Mesodermal cell (in vitro differentiated cells): ENCODE measurements at regions not wholly inside any gene's neighbourhood (a gene's known extent, or its start where the extent isn't known, plus 50 kb on each side); places are given as distances from the start of the nearest gene placed in this dataset.

Experiments used
- H3K27ac ChIP-seq: 2 replicates; pipeline ENCODE4 v1.7.0; 2013; ENCODE audit warnings: mild to moderate bottlenecking, low read depth, low read length, moderate library complexity; ENCODE audit not compliant: severe bottlenecking
- H3K36me3 ChIP-seq: 2 replicates; pipeline ENCODE4 v1.7.1; 2013; ENCODE audit warnings: mild to moderate bottlenecking, low read length, moderate library complexity; ENCODE audit not compliant: control insufficient read depth, insufficient read depth
- H3K4me1 ChIP-seq: one replicate; pipeline ENCODE4 v1.7.1; 2013; ENCODE audit warnings: mild to moderate bottlenecking, low read length; ENCODE audit not compliant: insufficient read depth, control insufficient read depth, poor library complexity, severe bottlenecking
- H3K4me3 ChIP-seq: 2 replicates; pipeline ENCODE4 v1.7.0; 2013; ENCODE audit warnings: low read length, control low read depth, mild to moderate bottlenecking; ENCODE audit not compliant: insufficient read depth, poor library complexity, severe bottlenecking; ENCODE audit errors: extremely low read depth
- H3K9me3 ChIP-seq: 2 replicates; pipeline ENCODE4 v1.7.1; 2013; ENCODE audit warnings: mild to moderate bottlenecking, low read length, moderate library complexity; ENCODE audit not compliant: control insufficient read depth
- WGBS, 2 experiments: methylation state at CpG; one replicate each; pipeline ENCODE4 v1.1.5; 2013; ENCODE audit warnings: missing lambda C conversion rate in 2 of 2; ENCODE audit not compliant: insufficient coverage in 2 of 2; 5-methylcytosine and 5-hydroxymethylcytosine counted together

GRCh38 chr3:15974647-15975046 is 176.9 kb upstream of the ANKRD28 start:
- Histone ChIP-seq H3K9me3 (no peaks in the 10 kb centered on the region), H3K4me3 (no peak overlapping the region), H3K36me3 (no peaks in the 10 kb centered on the region), H3K4me1 (no peaks in the 10 kb centered on the region), H3K27ac (no peak overlapping the region)
- 39 to 60% methylated on average over 2 to 3 of the region's 6 CpGs for WGBS, 2 experiments

- Histone ChIP-seq H3K4me3 (no peak overlapping the region), H3K27ac (no peak overlapping the region), H3K36me3 (no peaks in the 10 kb centered on the region), H3K4me1 (no peaks in the 10 kb centered on the region), H3K9me3 (no peaks in the 10 kb centered on the region)
- 44% methylated on average over 2 of the region's 2 CpGs; no CpG with 5 or more reads in 1 of the 2 experiments for WGBS, 2 experiments
These were observed 178.7 kb upstream of the ANKRD28 start for GRCh38 chr3:15976524-15976923.

- Histone ChIP-seq H3K36me3 (no peaks in the 10 kb centered on the region), H3K27ac (no peak overlapping the region), H3K4me1 (no peaks in the 10 kb centered on the region), H3K9me3 (no peaks in the 10 kb centered on the region), H3K4me3 (no peak overlapping the region)
- WGBS, 2 experiments: 67% methylated on average over 1 of the region's 1 CpG; no CpG with 5 or more reads in 1 of the 2 experiments
These were observed 179.3 kb upstream of the ANKRD28 start for GRCh38 chr3:15977090-15977489.

- WGBS, 2 experiments: 81 to 92% methylated on average over 4 of the region's 6 CpGs
- no peak overlapping the region for H3K4me3 ChIP-seq
- H3K36me3 ChIP-seq: no peaks in the 10 kb centered on the region
- H3K4me1 ChIP-seq: peaks cover 4% of the 10 kb centered on the region
- H3K9me3 ChIP-seq: no peaks in the 10 kb centered on the region
- no peak overlapping the region for H3K27ac ChIP-seq
These were observed 179.9 kb upstream of the ANKRD28 start for GRCh38 chr3:15977598-15978232.

- H3K4me3 ChIP-seq: no peak overlapping the region
- H3K27ac ChIP-seq: no peak overlapping the region
- H3K36me3 ChIP-seq: no peaks in the 10 kb centered on the region
- no peaks in the 10 kb centered on the region for H3K9me3 ChIP-seq
- H3K4me1 ChIP-seq: peaks cover 12% of the 10 kb centered on the region
- 80% methylated on average over 1 of the region's 2 CpGs; no CpG with 5 or more reads in 1 of the 2 experiments for WGBS, 2 experiments
These were observed 181.0 kb upstream of the ANKRD28 start for GRCh38 chr3:15978801-15979200.

GRCh38 chr3:15979495-15979894 is 181.7 kb upstream of the ANKRD28 start:
- Histone ChIP-seq H3K27ac (no peak overlapping the region), H3K9me3 (no peaks in the 10 kb centered on the region), H3K36me3 (no peaks in the 10 kb centered on the region), H3K4me1 (peaks cover 12% of the 10 kb centered on the region), H3K4me3 (no peak overlapping the region)
- WGBS, 2 experiments: 78 to 100% methylated on average over 1 of the region's 2 CpGs

GRCh38 chr3:15979900-15980299 is 182.1 kb upstream of the ANKRD28 start:
- Histone ChIP-seq H3K4me3 (no peak overlapping the region), H3K4me1 (peaks cover 12% of the 10 kb centered on the region), H3K36me3 (no peaks in the 10 kb centered on the region), H3K9me3 (no peaks in the 10 kb centered on the region), H3K27ac (no peak overlapping the region)
- 67% methylated on average over 1 of the region's 3 CpGs; no CpG with 5 or more reads in 1 of the 2 experiments for WGBS, 2 experiments

- peaks cover 5% of the 10 kb centered on the region for H3K9me3 ChIP-seq
- peaks cover 12% of the 10 kb centered on the region for H3K4me1 ChIP-seq
- H3K36me3 ChIP-seq: no peaks in the 10 kb centered on the region
- H3K4me3 ChIP-seq: no peak overlapping the region
- peak overlapping the region; percentile 69 for H3K27ac ChIP-seq
- WGBS, 2 experiments: 100% methylated on average over 1 of the region's 1 CpG; no CpG with 5 or more reads in 1 of the 2 experiments
These were observed 184.5 kb upstream of the ANKRD28 start for GRCh38 chr3:15982243-15982642.

GRCh38 chr3:15982667-15983196 is 185.0 kb upstream of the ANKRD28 start:
- H3K27ac ChIP-seq: peak overlapping the region; percentile 69

GRCh38 chr3:15983232-15983631 is 185.5 kb upstream of the ANKRD28 start:
- 86 to 90% methylated on average over 2 of the region's 2 CpGs for WGBS, 2 experiments
- Histone ChIP-seq H3K9me3 (peaks cover 5% of the 10 kb centered on the region), H3K36me3 (no peaks in the 10 kb centered on the region), H3K27ac (peak overlapping the region; percentile 69), H3K4me1 (peaks cover 12% of the 10 kb centered on the region), H3K4me3 (no peak overlapping the region)

More at GRCh38 chr3:15982667-15983196, 185.0 kb upstream of the ANKRD28 start:
- H3K4me3 ChIP-seq: no peak overlapping the region
- WGBS, 2 experiments: 83 to 92% methylated on average over 5 to 10 of the region's 10 CpGs
- peaks cover 5% of the 10 kb centered on the region for H3K9me3 ChIP-seq
- no peaks in the 10 kb centered on the region for H3K36me3 ChIP-seq
- H3K4me1 ChIP-seq: peaks cover 12% of the 10 kb centered on the region

- Histone ChIP-seq H3K9me3 (peaks cover 8% of the 10 kb centered on the region), H3K27ac (peak overlapping the region; percentile 69), H3K4me1 (peaks cover 12% of the 10 kb centered on the region), H3K36me3 (no peaks in the 10 kb centered on the region), H3K4me3 (no peak overlapping the region)
- whole genome bisulfite sequencing, 2 experiments: no CpG with 5 or more reads among the region's 1 CpG
These were observed 185.9 kb upstream of the ANKRD28 start for GRCh38 chr3:15983693-15984092.
